GM12878 (cell line): ENCODE measurements at regions not wholly inside any gene's neighbourhood (a gene's known extent, or its start where the extent isn't known, plus 50 kb on each side); places are given as distances from the start of the nearest gene placed in this dataset.

Experiments
- ATAC-seq: fragments of 200-7000 bp; cut with Tn5 transposase; 3 replicates; pipeline ENCODE4 v1.9.1; 2020; ENCODE audit warnings: mild to moderate bottlenecking, moderate library complexity
- BruUV-seq: library from RNA; stranded (reverse); fragments of 400-500 nt; replicated peaks from 2 replicates; lab custom pipeline; 2021; lab: Mats Ljungman, UMichigan
- CTCF ChIA-PET: fragments of 300-600 bp; sonication (Branson Sonifier 250); formaldehyde crosslinking; extraction: SDS; loops from one replicate; lab custom pipeline; 2021; ENCODE audit warnings: inconsistent platforms; lab: Yijun Ruan, JAX
- POLR2A ChIA-PET: fragments of 350-600 bp; formaldehyde crosslinking; extraction: SDS; loops from one replicate; lab custom pipeline; 2021; ENCODE audit warnings: inconsistent platforms; lab: Charles Lee
- RAD21 ChIA-PET: fragments of 300-600 bp; sonication (Branson Sonifier 250); formaldehyde crosslinking; loops from one replicate; lab custom pipeline; 2023; ENCODE audit warnings: antibody characterized with exemption; ENCODE audit not compliant: unreplicated experiment; lab: Charles Lee
- SMC1A ChIA-PET: fragments of 300-600 bp; sonication (Branson Sonifier 250); formaldehyde crosslinking; loops from one replicate; lab custom pipeline; 2023; ENCODE audit not compliant: unreplicated experiment, uncharacterized antibody; lab: Charles Lee
- DNase-seq: peaks from one replicate; pipeline ENCODE4 v3.0.0-alpha.2; 2011; ENCODE audit warnings: low read depth, low spot score
- FAIRE-seq: peaks from 3 replicates; lab custom pipeline; 2011; peaks lifted over from hg19 to GRCh38; lab: Jason Lieb, UNC
- H2AFZ ChIP-seq: 2 replicates; pipeline ENCODE4 v1.6.0; 2011; ENCODE audit warnings: low read depth, low read length, control low read depth; ENCODE audit not compliant: control insufficient read depth
- H3K27ac ChIP-seq: 2 replicates; pipeline ENCODE4 v1.5.1; 2011; ENCODE audit warnings: control low read depth; ENCODE audit not compliant: control insufficient read depth, insufficient read depth
- H3K27me3 ChIP-seq, 2 experiments: replicated peaks in 1 of 2; 2 replicates each; pipeline versions ENCODE4 v1.6.0 to v1.6.1; 2011; ENCODE audit warnings: low read length in 1 of 2; ENCODE audit not compliant: control insufficient read depth in 2 of 2, insufficient read depth in 2 of 2
- H3K36me3 ChIP-seq, 2 experiments: 2 replicates each; pipeline ENCODE4 v1.5.1; 2011; ENCODE audit warnings: low read length in 1 of 2; ENCODE audit not compliant: control insufficient read depth in 2 of 2, insufficient read depth in 2 of 2
- H3K4me1 ChIP-seq: 2 replicates; pipeline ENCODE4 v1.6.1; 2011; ENCODE audit warnings: mild to moderate bottlenecking, low read length, moderate library complexity, mixed read lengths; ENCODE audit not compliant: control insufficient read depth, insufficient read depth
- H3K4me2 ChIP-seq: 2 replicates; pipeline ENCODE4 v1.6.0; 2011; ENCODE audit warnings: control low read depth; ENCODE audit not compliant: control insufficient read depth, insufficient read depth
- H3K4me3 ChIP-seq: fragments of 200-600 bp; sonication (generic); 2 replicates; pipeline ENCODE4 v1.5.1; 2016
- H3K79me2 ChIP-seq: 2 replicates; pipeline ENCODE4 v1.6.0; 2011; ENCODE audit warnings: low read length; ENCODE audit not compliant: control insufficient read depth, insufficient read depth
- H3K9ac ChIP-seq: 2 replicates; pipeline ENCODE4 v1.8.0; 2011; ENCODE audit warnings: low read length, control low read depth, mixed read lengths; ENCODE audit not compliant: control insufficient read depth, insufficient read depth
- H3K9me3 ChIP-seq: replicated peaks from 3 replicates; pipeline ENCODE4 v1.5.1; 2011; ENCODE audit warnings: mild to moderate bottlenecking, low read length; ENCODE audit not compliant: control insufficient read depth, insufficient read depth
- H4K20me1 ChIP-seq: 2 replicates; pipeline ENCODE4 v1.6.0; 2011; ENCODE audit not compliant: control insufficient read depth, insufficient read depth
- BHLHE40 ChIP-seq, 2 experiments: fragments of 450-650 bp in 1 of 2; IDR thresholded peaks; 2 replicates each; pipeline ENCODE4 v1.6.1; 2011 to 2017; ENCODE audit warnings: low read depth in 2 of 2, borderline replicate concordance in 1 of 2, improper control_type of control experiment in 1 of 2, low read length in 1 of 2, mild to moderate bottlenecking in 1 of 2
- EP300 ChIP-seq, 2 experiments: fragments of 150-350 bp in 1 of 2; IDR thresholded peaks; 2 replicates each; pipeline ENCODE4 v1.6.1; 2011 to 2012; ENCODE audit warnings: low read depth in 2 of 2, low read length in 2 of 2, borderline replicate concordance in 1 of 2, improper control_type of control experiment in 1 of 2, inconsistent platforms in 1 of 2; ENCODE audit not compliant: control insufficient read depth in 1 of 2
- IRF5 ChIP-seq: fragments of 450-650 bp; IDR thresholded peaks from 2 replicates; pipeline ENCODE4 v1.6.1; 2017; ENCODE audit warnings: borderline replicate concordance
- NFIC ChIP-seq: IDR thresholded peaks from 2 replicates; pipeline ENCODE4 v1.6.1; 2012; ENCODE audit warnings: low read depth, mild to moderate bottlenecking, inconsistent platforms, low read length, moderate library complexity
- PKNOX1 ChIP-seq: fragments of 450-650 bp; IDR thresholded peaks from 2 replicates; pipeline ENCODE4 v1.6.1; 2016; ENCODE audit warnings: mild to moderate bottlenecking
- RCOR1 ChIP-seq: conservative IDR thresholded peaks from 2 replicates; pipeline ENCODE4 v1.6.1; 2012; ENCODE audit warnings: low read depth, low read length, improper control_type of control experiment
- STAT3 ChIP-seq: IDR thresholded peaks from 2 replicates; pipeline ENCODE4 v1.6.1; 2011; ENCODE audit warnings: low read depth, low read length, improper control_type of control experiment
- TARDBP ChIP-seq: IDR thresholded peaks from 2 replicates; pipeline ENCODE4 v1.6.1; 2016; ENCODE audit warnings: borderline replicate concordance
- WGBS: methylation state at CpG from one replicate; pipeline ENCODE4 v1.1.6; 2016; ENCODE audit warnings: low lambda C conversion rate; ENCODE audit not compliant: insufficient replicate concordance, insufficient coverage; ENCODE audit errors: missing lambda C conversion rate; 5-methylcytosine and 5-hydroxymethylcytosine counted together
- in situ Hi-C: fragments of 300-500 bp; cut with MboI; formaldehyde crosslinking; loops from 9 replicates; pipeline ENCODE4 v1.14.3; 2018; ENCODE audit warnings: mixed read lengths
- intact Hi-C: fragments of 100-400 bp; cut with micrococcal nuclease; formaldehyde crosslinking; loops from one replicate; pipeline ENCODE4 v1.14.2; 2022; ENCODE audit not compliant: unreplicated experiment

- CTCF ChIA-PET, result interaction anchor here (1.4 to 1.8 kb wide), 2 partner anchors 11 to 54 kb away, joined by 3 to 4 read pairs; no protein-coding TSS in a partner anchor
Observed at GRCh38 chr6:44722736-44723135, 335.2 kb downstream of the CDC5L start.

More at GRCh38 chr6:44722736-44723135, 335.2 kb downstream of the CDC5L start:
- Histone ChIP-seq H3K4me3 (no peak overlapping the region), H3K4me1 (peaks cover 15% of the 10 kb centered on the region), H3K9ac (no peak overlapping the region), H3K36me3 (no peaks in the 10 kb centered on the region), H4K20me1 (no peaks in the 10 kb centered on the region), H3K79me2 (no peaks in the 10 kb centered on the region), H2AFZ (no peak overlapping the region; the same call in 1 of the 2 replicates), H3K9me3 (no peaks in the 10 kb centered on the region), H3K4me2 (no peak overlapping the region), H3K27me3 (no peaks in the 10 kb centered on the region; a peak in 1 of 4 replicates), H3K27ac (no peak overlapping the region)
- SMC1A ChIA-PET, result interaction anchor here (0.6 to 1.7 kb wide), 7 partner anchors 9 to 175 kb away, joined by 3 to 4 read pairs (median 3); no protein-coding TSS in a partner anchor
- no peak for FAIRE-seq
- 8% methylated on average over 1 of the region's 1 CpG for WGBS
- in situ Hi-C loops (no loop called here), intact Hi-C loops (no loop called here)
- POLR2A ChIA-PET, result interaction anchor here (1.0 kb wide), 1 partner anchor 145 kb away, joined by 3 read pairs; no protein-coding TSS in a partner anchor
- BruUV-seq, result no TSS peak
- TF ChIP-seq NFIC, result no peak
- TF ChIP-seq PKNOX1, result no peak
- no peak for TF ChIP-seq IRF5
- no peak for TF ChIP-seq EP300 (IDR thresholded peaks at IDR 0.05; ENCODE audit: borderline replicate concordance in 1 of 2, control insufficient read depth in 1 of 2, low read depth in 2 of 2, low read length in 2 of 2)
- TF ChIP-seq TARDBP, result no peak
- TF ChIP-seq BHLHE40 (IDR thresholded peaks at IDR 0.05; ENCODE audit: borderline replicate concordance in 1 of 2, low read depth in 2 of 2, low read length in 1 of 2), result no peak
- no peak for TF ChIP-seq STAT3
- TF ChIP-seq RCOR1, result no peak
- ATAC-seq, result peak; percentile 67
- RAD21 ChIA-PET, result interaction anchor here (0.6 to 2.1 kb wide), 3 partner anchors 9 to 904 kb away, joined by 3 to 6 read pairs (median 3); no protein-coding TSS in a partner anchor
- DNase-seq, result no peak
